HepG2 (cell line): ENCODE measurements at regions not wholly inside any gene's neighbourhood (a gene's known extent, or its start where the extent isn't known, plus 50 kb on each side); places are given as distances from the start of the nearest gene placed in this dataset.
"Not testable (repeated sequence)": the region's sequence is repeated elsewhere in the genome, so short reads cannot be mapped to it uniquely, and the experiment has no call there.

ENCODE experiments used
- ATAC-seq: fragments of 200-7000 bp; cut with Tn5 transposase; 3 replicates; pipeline ENCODE4 v1.9.1; 2020; ENCODE audit warnings: mild to moderate bottlenecking, moderate library complexity
- BruUV-seq: library from RNA; stranded (reverse); fragments of 400-500 nt; replicated peaks from 2 replicates; lab custom pipeline; 2021; lab: Mats Ljungman, UMichigan
- CTCF ChIA-PET: fragments of 300-600 bp; formaldehyde crosslinking; extraction: SDS; loops from one replicate; lab custom pipeline; 2021; ENCODE audit warnings: low total read pairs, inconsistent platforms, low intra/inter-chr PET ratio; lab: Yijun Ruan, JAX
- POLR2A ChIA-PET: fragments of 350-600 bp; sonication (Branson Sonifier 250); formaldehyde crosslinking; loops from one replicate; lab custom pipeline; 2020; ENCODE audit warnings: antibody characterized with exemption, inconsistent platforms; lab: Yijun Ruan, JAX
- DNase-seq: peaks from one replicate; pipeline ENCODE4 v3.0.0-alpha.2; 2015; ENCODE audit warnings: low spot score
- FAIRE-seq: peaks from 3 replicates; lab custom pipeline; 2011; peaks lifted over from hg19 to GRCh38; lab: Jason Lieb, UNC
- H2AFZ ChIP-seq: one replicate; pipeline ENCODE4 v1.6.1; 2011; ENCODE audit warnings: low read length, inconsistent platforms
- H3K27ac ChIP-seq: fragments of 300-600 bp; 3 replicates; pipeline ENCODE4 v1.8.0; 2011; ENCODE audit warnings: mixed run types, mild to moderate bottlenecking, mixed read lengths, low read length, inconsistent platforms; ENCODE audit not compliant: insufficient read depth; ENCODE audit errors: extremely low read length
- H3K27me3 ChIP-seq, 2 experiments: fragments of 200-600 bp in 1 of 2; 2 replicates in 1 of 2; 3 replicates in 1 of 2; pipeline versions ENCODE4 v1.6.0 to v1.8.0; 2011; ENCODE audit warnings: low read length in 2 of 2, mild to moderate bottlenecking in 2 of 2, moderate library complexity in 2 of 2, inconsistent platforms in 1 of 2; ENCODE audit not compliant: insufficient read depth in 2 of 2, control insufficient read depth in 1 of 2
- H3K36me3 ChIP-seq, 2 experiments: fragments of 200-600 bp in 1 of 2; replicated peaks in 1 of 2; 2 replicates in 1 of 2; 3 replicates in 1 of 2; pipeline versions ENCODE4 v1.5.1 to v1.8.0; 2011; ENCODE audit warnings: low read length in 2 of 2, inconsistent platforms in 1 of 2; ENCODE audit not compliant: insufficient read depth in 2 of 2, control insufficient read depth in 1 of 2
- H3K4me1 ChIP-seq: 2 replicates; pipeline ENCODE4 v1.5.1; 2012; ENCODE audit warnings: low read length, inconsistent platforms; ENCODE audit not compliant: insufficient read depth
- H3K4me2 ChIP-seq: 2 replicates; pipeline ENCODE4 v1.6.0; 2011; ENCODE audit warnings: low read depth, low read length, inconsistent platforms
- H3K4me3 ChIP-seq, 3 experiments: fragments of 200-600 bp in 1 of 3; sonication (generic), shearing (Covaris generic) in 1 of 3; replicated peaks in 1 of 3; 2 replicates each; pipeline ENCODE4 v1.5.1; 2011 to 2016; ENCODE audit warnings: low read length in 3 of 3, inconsistent platforms in 2 of 3, low read depth in 2 of 3, mild to moderate bottlenecking in 2 of 3, control low read depth in 1 of 3, mixed read lengths in 1 of 3; ENCODE audit not compliant: insufficient read depth in 1 of 3
- H3K79me2 ChIP-seq: one replicate; pipeline ENCODE4 v1.6.1; 2011; ENCODE audit warnings: low read length, inconsistent platforms; ENCODE audit not compliant: insufficient read depth
- H3K9ac ChIP-seq: 2 replicates; pipeline ENCODE4 v1.6.0; 2011; ENCODE audit warnings: mild to moderate bottlenecking, low read depth, low read length, inconsistent platforms; ENCODE audit not compliant: insufficient read depth
- H3K9me3 ChIP-seq: 2 replicates; pipeline ENCODE4 v1.5.1; 2012; ENCODE audit warnings: mild to moderate bottlenecking, low read length
- H4K20me1 ChIP-seq: 2 replicates; pipeline ENCODE4 v1.6.0; 2011; ENCODE audit warnings: inconsistent platforms, mild to moderate bottlenecking, low read length, moderate library complexity; ENCODE audit not compliant: insufficient read depth
- FOXO1 ChIP-seq: sonication (generic); formaldehyde crosslinking; IDR thresholded peaks from 2 replicates; pipeline ENCODE4 v1.4.0; 2020; ENCODE audit warnings: missing genetic modification reagents
- HOXA9 ChIP-seq: sonication (generic); formaldehyde crosslinking; IDR thresholded peaks from 2 replicates; pipeline ENCODE4 v1.8.1; 2022; ENCODE audit warnings: missing genetic modification reagents, mild to moderate bottlenecking, moderate library complexity, borderline replicate concordance
- KDM4B ChIP-seq: sonication (generic); formaldehyde crosslinking; IDR thresholded peaks from 2 replicates; pipeline ENCODE4 v1.4.0; 2020; ENCODE audit warnings: missing genetic modification reagents
- KMT2B ChIP-seq: IDR thresholded peaks from 2 replicates; pipeline ENCODE4 v1.6.1; 2016; ENCODE audit warnings: missing genetic modification reagents, missing compliant biosample characterization
- MTERF4 ChIP-seq: sonication (generic); formaldehyde crosslinking; IDR thresholded peaks from 2 replicates; pipeline ENCODE4 v1.8.0; 2023; ENCODE audit warnings: mild to moderate bottlenecking, missing genetic modification reagents
- NCOA2 ChIP-seq: sonication (generic); formaldehyde crosslinking; IDR thresholded peaks from 2 replicates; pipeline ENCODE4 v1.8.0; 2022; ENCODE audit warnings: inconsistent platforms
- NFATC3 ChIP-seq: sonication (generic); formaldehyde crosslinking; IDR thresholded peaks from 2 replicates; pipeline ENCODE4 v1.5.1; 2020; ENCODE audit warnings: mild to moderate bottlenecking, missing genetic modification reagents
- NFE2L1 ChIP-seq: sonication (generic); formaldehyde crosslinking; IDR thresholded peaks from 2 replicates; pipeline ENCODE4 v1.4.0; 2020; ENCODE audit warnings: missing genetic modification reagents, mild to moderate bottlenecking, borderline replicate concordance
- NFYB ChIP-seq: sonication (generic); formaldehyde crosslinking; IDR thresholded peaks from 2 replicates; pipeline ENCODE4 v1.4.0; 2020; ENCODE audit warnings: missing genetic modification reagents
- PAF1 ChIP-seq: IDR thresholded peaks from 2 replicates; pipeline ENCODE4 v1.6.1; 2016; ENCODE audit warnings: missing genetic modification reagents, missing compliant biosample characterization
- ZBTB3 ChIP-seq: sonication (generic); formaldehyde crosslinking; IDR thresholded peaks from 2 replicates; pipeline ENCODE4 v1.4.0; 2020; ENCODE audit warnings: low read depth, mild to moderate bottlenecking, moderate library complexity, missing genetic modification reagents, borderline replicate concordance
- ZNF121 ChIP-seq: sonication (generic); formaldehyde crosslinking; IDR thresholded peaks from 2 replicates; pipeline ENCODE4 v1.5.0; 2020; ENCODE audit warnings: mild to moderate bottlenecking, missing genetic modification reagents
- ZNF274 ChIP-seq: sonication (generic); formaldehyde crosslinking; IDR thresholded peaks from 2 replicates; pipeline ENCODE4 v1.5.1; 2020; ENCODE audit warnings: mild to moderate bottlenecking, missing genetic modification reagents
- ZNF329 ChIP-seq: sonication (generic); formaldehyde crosslinking; IDR thresholded peaks from 2 replicates; pipeline ENCODE4 v1.9.0; 2021; ENCODE audit warnings: low read depth, mild to moderate bottlenecking, missing genetic modification reagents
- ZNF335 ChIP-seq: sonication (generic); formaldehyde crosslinking; IDR thresholded peaks from 2 replicates; pipeline ENCODE4 v1.4.0; 2020; ENCODE audit warnings: missing genetic modification reagents
- ZNF441 ChIP-seq: sonication (generic); formaldehyde crosslinking; IDR thresholded peaks from 2 replicates; pipeline ENCODE4 v1.7.0; 2021; ENCODE audit warnings: missing genetic modification reagents, borderline replicate concordance
- ZNF749 ChIP-seq: sonication (generic); formaldehyde crosslinking; IDR thresholded peaks from 2 replicates; pipeline ENCODE4 v1.8.0; 2022; ENCODE audit warnings: mild to moderate bottlenecking, missing genetic modification reagents, moderate library complexity, borderline replicate concordance
- WGBS: methylation state at CpG from one replicate; pipeline ENCODE4 v1.1.6; 2017; ENCODE audit warnings: low lambda C conversion rate; 5-methylcytosine and 5-hydroxymethylcytosine counted together
- in situ Hi-C: cut with HindIII; loops from 2 replicates; pipeline ENCODE4 v1.10.0; 2017; ENCODE audit warnings: low pct_unique_long_range_greater_than_20kb; ENCODE audit not compliant: extremely low pct_ligation_motif_present
- intact Hi-C: fragments of 100-400 bp; cut with micrococcal nuclease; formaldehyde crosslinking; loops from one replicate; pipeline ENCODE4 v1.10.0; 2022; ENCODE audit not compliant: unreplicated experiment
- TF ChIP-seq, protein P1 (sequence below): sonication (generic); formaldehyde crosslinking; IDR thresholded peaks from 2 replicates; pipeline ENCODE4 v1.4.0; 2020; ENCODE audit warnings: mild to moderate bottlenecking, missing genetic modification reagents

- intact Hi-C loops, H3K4me1 ChIP-seq, CTCF ChIA-PET, H2AFZ ChIP-seq, H3K4me2 ChIP-seq, H4K20me1 ChIP-seq, BruUV-seq, in situ Hi-C loops, DNase-seq, H3K9me3 ChIP-seq, H3K36me3 ChIP-seq, H3K27ac ChIP-seq, H3K9ac ChIP-seq, H3K79me2 ChIP-seq, ATAC-seq, H3K4me3 ChIP-seq, POLR2A ChIA-PET, FAIRE-seq: not testable (repeated sequence)
- H3K27me3 ChIP-seq = peaks cover 0 to 26% of the 10 kb centered on the region in 2 experiments; a peak in 3 of 5 replicates
- WGBS = 0% methylated on average over 2 of the region's 2 CpGs
Measured at GRCh38 chr1:38479662-38480061, 379.9 kb downstream of the RRAGC start.

DNA sequence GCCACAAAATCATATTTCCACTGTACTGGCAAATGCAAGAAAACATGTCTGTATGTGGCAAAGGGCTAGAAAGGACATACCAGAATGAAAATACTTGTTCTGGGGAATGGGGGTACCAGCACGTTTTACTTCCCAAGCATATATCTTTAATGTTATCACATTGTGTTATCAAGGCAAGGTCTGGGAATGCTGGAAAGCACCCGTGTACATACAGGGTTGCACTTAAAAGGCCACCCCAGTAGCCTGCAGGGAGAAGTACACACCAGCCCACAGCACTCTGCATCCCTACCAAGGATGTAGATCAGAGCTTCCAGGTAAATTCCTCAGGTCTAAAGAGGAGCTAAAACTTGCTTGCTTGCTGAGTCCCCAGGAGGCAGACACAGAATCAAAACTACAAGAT is 381.8 kb downstream of the RRAGC start:
- Histone ChIP-seq H3K27me3 (peaks cover 0 to 31% of the 10 kb centered on the region in 2 experiments; a peak in 3 of 5 replicates), H3K4me1 (no peaks in the 10 kb centered on the region), H3K4me2 (no peak overlapping the region), H3K79me2 (no peaks in the 10 kb centered on the region), H3K4me3 (no peak overlapping the region), H2AFZ (no peak overlapping the region), H4K20me1 (no peaks in the 10 kb centered on the region), H3K27ac (no peak overlapping the region), H3K9ac (no peak overlapping the region), H3K36me3 (no peaks in the 10 kb centered on the region), H3K9me3 (no peaks in the 10 kb centered on the region)
- POLR2A ChIA-PET = no interaction called here
- intact Hi-C loops (no loop called here), in situ Hi-C loops (no loop called here)
- no peak for FAIRE-seq
- WGBS = 0% methylated on average over 2 of the region's 2 CpGs
- no TSS peak for BruUV-seq
- TF ChIP-seq ZBTB3 (CRISPR knock-in tag) = no peak
- no peak for TF ChIP-seq NFATC3 (CRISPR knock-in tag)
- TF ChIP-seq ZNF441 = no peak
- no peak for TF ChIP-seq KMT2B (CRISPR knock-in tag)
- no peak for TF ChIP-seq NCOA2
- TF ChIP-seq, protein P1, sequence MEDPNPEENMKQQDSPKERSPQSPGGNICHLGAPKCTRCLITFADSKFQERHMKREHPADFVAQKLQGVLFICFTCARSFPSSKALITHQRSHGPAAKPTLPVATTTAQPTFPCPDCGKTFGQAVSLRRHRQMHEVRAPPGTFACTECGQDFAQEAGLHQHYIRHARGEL = no peak
- no peak for TF ChIP-seq ZNF121
- no peak for TF ChIP-seq ZNF329 (CRISPR knock-in tag)
- no peak for TF ChIP-seq HOXA9 (CRISPR knock-in tag)
- no peak for TF ChIP-seq NFYB (CRISPR knock-in tag)
- TF ChIP-seq ZNF274 (CRISPR knock-in tag) = no peak
- TF ChIP-seq MTERF4 = no peak
- TF ChIP-seq KDM4B = no peak
- TF ChIP-seq FOXO1 (CRISPR knock-in tag) = no peak
- TF ChIP-seq ZNF335 (CRISPR knock-in tag) = no peak
- TF ChIP-seq PAF1 (CRISPR knock-in tag) = no peak
- TF ChIP-seq NFE2L1 (CRISPR knock-in tag) = no peak
- TF ChIP-seq ZNF749 (CRISPR knock-in tag) = no peak
- no peak for ATAC-seq
- CTCF ChIA-PET = no interaction called here
- no peak for DNase-seq
